A172 (cell line): ENCODE measurements at regions not wholly inside any gene's neighbourhood (a gene's known extent, or its start where the extent isn't known, plus 50 kb on each side); places are given as distances from the start of the nearest gene placed in this dataset.
"Not testable (repeated sequence)": the region's sequence is repeated elsewhere in the genome, so short reads cannot be mapped to it uniquely, and the experiment has no call there.

Source experiments
- DNase-seq: peaks from one replicate; pipeline ENCODE4 v3.0.0-alpha.2; 2015; ENCODE audit warnings: low spot score

- DNase-seq, result no peak
Measured at GRCh38 chr22:41023299-41023623, 69.1 kb upstream of the EP300 start.

- peak; percentile 76 for DNase-seq
Measured at GRCh38 chr22:41028841-41029240, 63.6 kb upstream of the EP300 start.

GRCh38 chr22:41030891-41031290 is 61.5 kb upstream of the EP300 start:
- DNase-seq, result peak; percentile 69

- DNase-seq, result no peak
Measured at GRCh38 chr22:41034706-41035105, 57.7 kb upstream of the EP300 start.

GRCh38 chr22:41036924-41037323 is 55.5 kb upstream of the EP300 start:
- DNase-seq, result no peak

- DNase-seq, result no peak
Measured at GRCh38 chr22:41038732-41039131, 53.7 kb upstream of the EP300 start.

GRCh38 chr22:41039641-41040040 is 52.8 kb upstream of the EP300 start:
- DNase-seq, result not testable (repeated sequence)

- DNase-seq, result no peak
Measured at GRCh38 chr22:41040483-41040882, 51.9 kb upstream of the EP300 start.

- no peak for DNase-seq
Measured at GRCh38 chr22:41041532-41041931, 50.9 kb upstream of the EP300 start.
